HepG2 (cell line): ENCODE measurements at regions not wholly inside any gene's neighbourhood (a gene's known extent, or its start where the extent isn't known, plus 50 kb on each side); places are given as distances from the start of the nearest gene placed in this dataset.

Experiments
- CREB1 ChIP-seq, 2 experiments: fragments of 450-650 bp in 1 of 2; IDR thresholded peaks; 2 replicates each; pipeline ENCODE4 v1.6.1; 2016 to 2017; ENCODE audit warnings: control low read depth in 1 of 2, mild to moderate bottlenecking in 1 of 2, missing compliant biosample characterization in 1 of 2, missing genetic modification characterization in 1 of 2
- TF ChIP-seq, protein P1 (sequence below): IDR thresholded peaks from 2 replicates; pipeline ENCODE4 v1.6.1; 2016

DNA sequence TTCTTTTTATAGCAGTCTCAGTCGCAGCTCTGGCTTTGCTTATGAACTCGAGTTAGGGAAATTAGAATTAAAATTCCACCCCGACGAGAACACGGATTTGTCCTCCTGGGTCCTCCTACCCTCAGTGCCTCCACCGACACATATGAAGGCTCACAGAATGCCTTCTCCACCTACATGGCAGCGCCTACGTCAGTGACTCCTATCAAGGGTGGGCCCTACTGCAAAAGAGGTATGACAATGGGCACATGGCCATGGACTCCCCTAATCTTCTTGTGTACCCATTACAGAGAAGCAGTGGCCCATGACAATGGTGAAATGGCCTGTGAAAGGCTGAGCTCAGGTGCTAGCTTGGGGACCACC lies 173.0 kb upstream of the TLE3 start:
- TF ChIP-seq CREB1 (IDR thresholded peaks at IDR 0.05) (no peak), CREB1 (CRISPR knock-in tag; IDR thresholded peaks at IDR 0.05) (no peak)
- TF ChIP-seq, protein P1, sequence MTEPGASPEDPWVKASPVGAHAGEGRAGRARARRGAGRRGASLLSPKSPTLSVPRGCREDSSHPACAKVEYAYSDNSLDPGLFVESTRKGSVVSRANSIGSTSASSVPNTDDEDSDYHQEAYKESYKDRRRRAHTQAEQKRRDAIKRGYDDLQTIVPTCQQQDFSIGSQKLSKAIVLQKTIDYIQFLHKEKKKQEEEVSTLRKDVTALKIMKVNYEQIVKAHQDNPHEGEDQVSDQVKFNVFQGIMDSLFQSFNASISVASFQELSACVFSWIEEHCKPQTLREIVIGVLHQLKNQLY (CRISPR knock-in tag) = no peak
